ENCODE measurements at regions not wholly inside any gene's neighbourhood (a gene's known extent, or its start where the extent isn't known, plus 50 kb on each side); places are given as distances from the start of the nearest gene placed in this dataset.

DNA sequence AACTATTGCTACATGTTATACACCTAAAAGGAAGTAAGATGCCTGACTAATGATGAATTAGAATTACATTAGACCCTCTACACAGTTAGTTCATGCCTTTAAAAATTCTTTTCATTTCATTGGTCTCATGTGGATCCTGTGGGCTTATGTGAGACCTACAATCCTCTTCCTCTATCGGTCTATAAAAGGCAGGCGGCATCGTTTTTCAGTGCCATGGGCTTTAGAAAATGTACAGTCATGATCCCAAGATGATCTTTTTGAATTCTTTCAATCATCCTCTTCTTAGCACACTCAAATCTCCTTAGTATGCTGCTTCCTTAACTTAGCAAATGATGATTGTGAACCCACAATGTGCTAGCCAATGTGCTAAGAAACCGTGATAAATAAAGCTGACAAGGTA lies 193.9 kb downstream of the ZNF608 start:
- no peaks in the 10 kb centered on the region for H3K9me3 Mint-ChIP-seq
- H3K4me1 Mint-ChIP-seq (ENCODE audit: low read depth) = no peaks in the 10 kb centered on the region
- no peak for TF ChIP-seq CTCF (IDR thresholded peaks at IDR 0.05)
- CTCF ChIA-PET = no interaction called here
- H3K36me3 Mint-ChIP-seq (ENCODE audit: low read depth) = no peaks in the 10 kb centered on the region
- no peak overlapping the region for H3K4me3 Mint-ChIP-seq
- POLR2A ChIA-PET = no interaction called here
- DNase-seq = no peak
- H3K27me3 Mint-ChIP-seq = no peaks in the 10 kb centered on the region
- intact Hi-C loops (cut with micrococcal nuclease) = no loop called here
- H3K27ac Mint-ChIP-seq = no peak overlapping the region
- ATAC-seq = no peak

DNA sequence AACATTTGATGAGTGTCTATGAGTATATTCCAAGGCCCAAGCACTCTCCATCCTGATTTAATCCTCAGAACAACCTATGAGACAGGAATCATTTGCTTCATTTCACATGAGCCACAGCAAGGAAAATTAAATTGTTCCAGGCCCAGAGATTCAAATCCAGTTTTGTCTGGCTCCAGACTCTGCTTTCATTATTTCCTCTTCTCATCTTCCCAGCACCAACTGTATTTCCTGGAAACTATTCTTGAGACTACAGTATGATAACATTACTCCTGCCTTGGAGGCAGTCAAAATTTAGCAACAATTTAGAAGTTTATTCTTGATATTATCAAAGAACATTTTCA lies 194.5 kb downstream of the ZNF608 start:
- no peak for DNase-seq
- POLR2A ChIA-PET = no interaction called here
- H3K36me3 Mint-ChIP-seq (ENCODE audit: low read depth) = no peaks in the 10 kb centered on the region
- intact Hi-C loops (cut with micrococcal nuclease) = no loop called here
- H3K9me3 Mint-ChIP-seq = no peaks in the 10 kb centered on the region
- no peaks in the 10 kb centered on the region for H3K4me1 Mint-ChIP-seq (ENCODE audit: low read depth)
- no peak for ATAC-seq
- H3K27ac Mint-ChIP-seq = no peak overlapping the region
- H3K27me3 Mint-ChIP-seq = no peaks in the 10 kb centered on the region
- TF ChIP-seq CTCF (IDR thresholded peaks at IDR 0.05) = no peak
- CTCF ChIA-PET = no interaction called here
- no peak overlapping the region for H3K4me3 Mint-ChIP-seq

DNA sequence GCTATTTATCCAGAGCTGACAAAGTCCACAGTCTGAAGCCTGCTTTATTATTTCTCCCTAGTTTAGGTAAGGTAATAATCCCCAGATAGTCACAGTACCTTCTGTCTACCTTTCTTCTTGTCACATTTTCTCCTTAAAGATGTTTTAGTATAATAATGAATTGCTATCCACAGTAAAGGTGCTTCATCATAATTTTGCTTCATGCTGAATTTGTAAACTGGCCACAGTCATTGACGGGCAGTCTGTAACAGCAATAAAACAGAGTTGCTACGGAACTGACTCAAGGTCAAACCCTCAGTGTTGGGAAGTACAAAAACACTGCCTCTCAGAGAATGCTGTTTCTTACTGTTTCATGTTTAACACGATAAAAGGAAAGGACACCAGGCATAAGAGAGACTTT lies 195.7 kb downstream of the ZNF608 start:
- ChIA-PET CTCF (no interaction called here), POLR2A (no interaction called here)
- Mint-ChIP-seq H3K36me3 (ENCODE audit: low read depth) (no peaks in the 10 kb centered on the region), H3K4me1 (ENCODE audit: low read depth) (no peaks in the 10 kb centered on the region), H3K4me3 (no peak overlapping the region), H3K9me3 (no peaks in the 10 kb centered on the region), H3K27ac (no peak overlapping the region), H3K27me3 (no peaks in the 10 kb centered on the region)
- TF ChIP-seq CTCF (IDR thresholded peaks at IDR 0.05) = no peak
- intact Hi-C loops (cut with micrococcal nuclease) = no loop called here
- ATAC-seq (no peak), DNase-seq (no peak)

- intact Hi-C loops (cut with micrococcal nuclease) = no loop called here
- H3K27ac Mint-ChIP-seq = no peak overlapping the region
- ATAC-seq (no peak), DNase-seq (no peak)
- no peaks in the 10 kb centered on the region for H3K9me3 Mint-ChIP-seq
- ChIA-PET POLR2A (no interaction called here), CTCF (no interaction called here)
- H3K4me1 Mint-ChIP-seq (ENCODE audit: low read depth) = no peaks in the 10 kb centered on the region
- TF ChIP-seq CTCF (IDR thresholded peaks at IDR 0.05) = no peak
- no peak overlapping the region for H3K4me3 Mint-ChIP-seq
- H3K27me3 Mint-ChIP-seq = no peaks in the 10 kb centered on the region
- H3K36me3 Mint-ChIP-seq (ENCODE audit: low read depth) = no peaks in the 10 kb centered on the region
These were observed 196.5 kb downstream of the ZNF608 start for GRCh38 chr5:124549891-124550436.

DNA sequence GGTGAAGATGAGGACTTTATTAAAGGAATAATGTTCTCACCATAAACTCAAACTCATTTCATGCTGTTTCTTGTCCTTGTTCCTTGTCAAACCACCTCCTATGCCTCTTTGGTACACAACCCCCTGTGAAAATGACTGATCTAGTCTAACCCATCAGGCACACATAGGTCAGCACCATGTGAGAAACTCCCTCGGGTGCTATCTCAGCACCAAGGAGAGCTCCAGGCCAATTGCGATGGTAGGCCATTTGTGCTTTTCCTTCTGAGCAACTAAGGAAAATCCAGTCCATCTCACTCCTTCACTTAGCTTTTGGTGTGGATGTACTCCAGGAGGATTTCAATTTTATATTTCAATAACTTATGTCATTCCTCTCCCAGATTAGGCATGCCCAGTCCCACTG lies 199.8 kb downstream of the ZNF608 start:
- DNase-seq (no peak), ATAC-seq (no peak)
- Mint-ChIP-seq H3K27ac (no peak overlapping the region), H3K9me3 (no peaks in the 10 kb centered on the region), H3K36me3 (ENCODE audit: low read depth) (no peaks in the 10 kb centered on the region), H3K4me3 (no peak overlapping the region), H3K27me3 (no peaks in the 10 kb centered on the region), H3K4me1 (ENCODE audit: low read depth) (no peaks in the 10 kb centered on the region)
- ChIA-PET POLR2A (no interaction called here), CTCF (no interaction called here)
- intact Hi-C loops (cut with micrococcal nuclease) = no loop called here
- no peak for TF ChIP-seq CTCF (IDR thresholded peaks at IDR 0.05)
